NB4 (cell line): ENCODE measurements at regions not wholly inside any gene's neighbourhood (a gene's known extent, or its start where the extent isn't known, plus 50 kb on each side); places are given as distances from the start of the nearest gene placed in this dataset.
"Not testable (repeated sequence)": the region's sequence is repeated elsewhere in the genome, so short reads cannot be mapped to it uniquely, and the experiment has no call there.

Experiments
- DNase-seq: peaks from one replicate; pipeline ENCODE4 v3.0.0; 2010; ENCODE audit warnings: low read depth
- H3K4me3 ChIP-seq: one replicate; pipeline ENCODE4 v1.5.1; 2011; ENCODE audit warnings: mild to moderate bottlenecking, low read depth, low read length, moderate library complexity
- CTCF ChIP-seq: IDR thresholded peaks from one replicate; pipeline ENCODE4 v1.5.1; 2012; ENCODE audit warnings: low read depth, low read length
- MYC ChIP-seq: IDR thresholded peaks from 2 replicates; pipeline ENCODE4 v1.6.1; 2011; ENCODE audit warnings: low read depth, low read length
- POLR2A ChIP-seq: IDR thresholded peaks from 2 replicates; pipeline ENCODE4 v1.6.1; 2011; ENCODE audit warnings: mild to moderate bottlenecking; ENCODE audit not compliant: insufficient read length; ENCODE audit errors: extremely low read depth
- TF ChIP-seq, protein P1 (sequence below): IDR thresholded peaks from 2 replicates; pipeline ENCODE4 v1.6.1; 2011; ENCODE audit warnings: low read depth, low read length

DNA sequence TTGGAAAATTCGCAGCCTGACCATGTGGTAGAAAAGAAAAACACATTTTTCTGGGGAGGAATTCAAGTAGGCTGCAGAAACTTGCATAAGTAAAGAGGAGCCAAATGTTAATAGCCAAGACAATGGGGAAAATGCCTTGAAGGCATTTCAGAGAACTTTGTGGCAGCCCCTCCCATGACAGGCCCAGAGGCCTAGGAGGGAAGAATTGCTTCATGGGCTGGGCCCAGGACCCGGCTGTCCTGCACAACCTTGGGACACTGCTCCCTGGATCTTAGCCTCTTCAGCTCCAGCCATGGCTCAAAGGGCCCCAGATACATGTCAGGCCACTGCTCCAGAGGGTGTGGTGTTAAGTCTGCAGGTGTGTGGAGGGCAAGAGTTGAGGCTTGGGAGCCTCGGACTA, 158.6 kb downstream of the OSTF1 start:
- no peak for DNase-seq
- TF ChIP-seq MYC = no peak
- TF ChIP-seq POLR2A = no peak
- TF ChIP-seq, protein P1, sequence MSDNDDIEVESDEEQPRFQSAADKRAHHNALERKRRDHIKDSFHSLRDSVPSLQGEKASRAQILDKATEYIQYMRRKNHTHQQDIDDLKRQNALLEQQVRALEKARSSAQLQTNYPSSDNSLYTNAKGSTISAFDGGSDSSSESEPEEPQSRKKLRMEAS = no peak
- no peak for TF ChIP-seq CTCF
- no peak overlapping the region for H3K4me3 ChIP-seq

DNA sequence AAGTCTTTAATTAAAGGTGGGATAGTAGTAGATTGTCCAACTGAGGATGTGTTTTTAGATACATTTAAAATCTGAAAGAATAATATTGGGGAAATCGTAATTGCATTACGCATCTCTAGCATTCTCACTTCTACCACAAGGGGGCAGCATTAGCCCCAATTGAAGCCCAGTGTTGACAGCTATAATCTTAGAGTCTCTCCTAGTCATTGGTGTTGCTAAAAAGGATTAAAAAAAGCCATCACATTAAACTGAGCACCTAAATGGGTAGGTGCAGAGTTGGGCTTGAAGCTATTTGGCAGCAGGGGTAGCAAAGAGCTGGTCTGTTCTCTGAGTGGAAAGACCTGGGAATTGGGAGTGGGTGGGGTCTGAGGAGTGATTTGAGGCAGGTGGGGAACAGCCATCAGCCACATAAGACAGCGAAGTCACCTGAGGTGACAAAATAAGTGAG, 177.2 kb downstream of the OSTF1 start:
- TF ChIP-seq POLR2A (no peak), CTCF (peak; percentile 55), MYC (no peak)
- TF ChIP-seq, protein P1 = no peak
- no peak overlapping the region for H3K4me3 ChIP-seq
- peak; percentile 36 for DNase-seq

- no peak for TF ChIP-seq MYC
- no peak overlapping the region for H3K4me3 ChIP-seq
- no peak for DNase-seq
These were observed 180.9 kb downstream of the OSTF1 start for GRCh38 chr9:75269197-75269596.

- not testable (repeated sequence) for DNase-seq, H3K4me3 ChIP-seq
These were observed 184.7 kb downstream of the OSTF1 start for GRCh38 chr9:75273055-75273454.

DNA sequence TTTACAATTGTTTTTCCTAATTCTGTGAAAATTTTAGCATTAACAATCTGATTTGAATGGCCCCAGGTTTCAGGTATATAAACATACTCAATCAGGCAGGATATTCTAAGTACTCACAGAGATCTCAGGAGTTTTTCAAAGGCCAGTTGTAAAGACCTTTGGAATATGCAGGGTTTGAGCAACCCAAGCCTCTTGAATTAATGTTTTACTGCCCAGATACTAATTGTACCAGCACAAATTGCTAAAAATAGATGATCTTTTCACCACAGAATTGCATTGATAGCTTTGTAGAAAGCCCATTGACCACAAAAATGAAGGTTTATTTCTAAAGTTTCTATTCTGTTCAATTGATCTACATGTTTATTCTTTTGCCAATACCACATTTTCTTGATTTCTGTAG, 186.5 kb downstream of the OSTF1 start:
- TF ChIP-seq, protein P1 = no peak
- TF ChIP-seq POLR2A (no peak), MYC (no peak), CTCF (no peak)
- no peak overlapping the region for H3K4me3 ChIP-seq
- DNase-seq = no peak

DNA sequence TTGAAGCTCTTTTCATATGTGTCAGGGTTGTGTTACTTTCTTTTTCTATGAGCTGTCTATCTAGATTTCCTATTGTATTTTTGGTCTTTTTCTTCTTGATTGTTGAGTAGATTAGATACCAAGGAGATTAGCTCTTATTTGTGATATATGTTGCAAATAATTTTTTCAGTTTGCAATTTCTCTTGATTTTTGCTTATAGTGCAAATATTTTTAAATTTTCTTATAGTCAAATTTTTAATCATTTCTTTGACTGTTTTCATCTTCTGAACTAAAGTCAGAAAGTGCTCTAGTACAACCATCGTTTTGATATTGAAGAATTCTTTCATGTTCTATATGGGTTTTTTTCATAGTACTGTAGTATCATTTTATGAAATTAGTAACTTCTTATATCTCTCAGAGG, 193.7 kb downstream of the OSTF1 start:
- no peak for DNase-seq
- TF ChIP-seq MYC (no peak), CTCF (no peak), POLR2A (no peak)
- TF ChIP-seq, protein P1 = no peak
- no peak overlapping the region for H3K4me3 ChIP-seq

DNA sequence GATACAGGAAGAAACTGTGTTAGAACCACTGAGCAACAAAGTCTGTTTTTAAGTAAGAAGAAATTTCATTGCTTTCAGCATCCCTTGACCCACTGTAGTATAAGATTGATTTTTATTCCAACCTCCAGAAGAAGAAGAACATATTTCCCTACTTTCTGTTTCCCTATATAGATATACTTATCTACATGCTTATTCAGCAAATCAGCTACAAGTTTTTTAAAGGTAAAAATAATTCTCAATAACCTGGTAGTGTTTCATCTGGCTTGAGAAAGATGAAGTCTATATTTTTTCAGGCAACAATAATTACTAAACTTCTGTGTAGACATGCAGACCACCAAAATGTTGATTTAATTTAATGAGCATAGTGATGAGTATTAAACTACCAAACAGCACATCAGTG, 201.0 kb downstream of the OSTF1 start:
- no peak for DNase-seq
- TF ChIP-seq CTCF (no peak), POLR2A (no peak), MYC (no peak)
- TF ChIP-seq, protein P1 = no peak
- no peak overlapping the region for H3K4me3 ChIP-seq
